Astrocyte (in vitro differentiated cells and primary cell): ENCODE measurements at regions not wholly inside any gene's neighbourhood (a gene's known extent, or its start where the extent isn't known, plus 50 kb on each side); places are given as distances from the start of the nearest gene placed in this dataset.

Source experiments
- DNase-seq: peaks from one replicate; pipeline ENCODE4 v3.0.0-alpha.2; 2010; ENCODE audit warnings: low read depth
- FAIRE-seq: peaks from 2 replicates; lab custom pipeline; 2011; peaks lifted over from hg19 to GRCh38; lab: Jason Lieb, UNC
- H2AFZ ChIP-seq: 2 replicates; pipeline ENCODE4 v1.6.0; 2012; ENCODE audit warnings: low read depth, low read length, inconsistent platforms
- H3K27ac ChIP-seq: 2 replicates; pipeline ENCODE4 v1.5.1; 2011; ENCODE audit warnings: low read depth, low read length, inconsistent platforms
- H3K27me3 ChIP-seq: 2 replicates; pipeline ENCODE4 v1.6.0; 2011; ENCODE audit warnings: low read length, inconsistent platforms; ENCODE audit not compliant: insufficient read depth
- H3K36me3 ChIP-seq: 2 replicates; pipeline ENCODE4 v1.5.1; 2011; ENCODE audit warnings: low read length, inconsistent platforms; ENCODE audit not compliant: insufficient read depth
- H3K4me1 ChIP-seq: 2 replicates; pipeline ENCODE4 v1.5.1; 2011; ENCODE audit warnings: low read length, inconsistent platforms; ENCODE audit not compliant: insufficient read depth
- H3K4me2 ChIP-seq: 2 replicates; pipeline ENCODE4 v1.6.0; 2012; ENCODE audit warnings: low read length, inconsistent platforms
- H3K4me3 ChIP-seq: 2 replicates; pipeline ENCODE4 v1.5.1; 2011; ENCODE audit warnings: low read depth, mild to moderate bottlenecking, low read length, inconsistent platforms; ENCODE audit not compliant: insufficient read depth
- H3K79me2 ChIP-seq: 2 replicates; pipeline ENCODE4 v1.6.0; 2012; ENCODE audit warnings: mild to moderate bottlenecking, low read length, inconsistent platforms; ENCODE audit not compliant: insufficient read depth
- H3K9ac ChIP-seq: 2 replicates; pipeline ENCODE4 v1.6.0; 2012; ENCODE audit warnings: mild to moderate bottlenecking, low read length, inconsistent platforms
- H3K9me3 ChIP-seq: 2 replicates; pipeline ENCODE4 v1.5.1; 2012; ENCODE audit warnings: low read depth, mild to moderate bottlenecking, low read length, inconsistent platforms; ENCODE audit not compliant: insufficient read depth
- H4K20me1 ChIP-seq: 2 replicates; pipeline ENCODE4 v1.6.0; 2012; ENCODE audit warnings: low read length, inconsistent platforms; ENCODE audit not compliant: insufficient read depth
- H3K27ac Mint-ChIP-seq: one replicate; pipeline ENCODE4 v1.8.0; 2021; ENCODE audit warnings: mild to moderate bottlenecking, mixed read lengths; ENCODE audit not compliant: unreplicated experiment
- H3K27me3 Mint-ChIP-seq: one replicate; pipeline ENCODE4 v1.8.0; 2021; ENCODE audit warnings: low read depth, mixed read lengths; ENCODE audit not compliant: unreplicated experiment
- H3K36me3 Mint-ChIP-seq: one replicate; pipeline ENCODE4 v1.8.0; 2021; ENCODE audit warnings: low read depth, mixed read lengths; ENCODE audit not compliant: unreplicated experiment
- H3K4me1 Mint-ChIP-seq: one replicate; pipeline ENCODE4 v1.8.0; 2021; ENCODE audit warnings: low read depth, mixed read lengths; ENCODE audit not compliant: unreplicated experiment
- H3K4me3 Mint-ChIP-seq: one replicate; pipeline ENCODE4 v1.8.0; 2021; ENCODE audit warnings: mild to moderate bottlenecking, moderate library complexity, mixed read lengths; ENCODE audit not compliant: unreplicated experiment
- H3K9me3 Mint-ChIP-seq: one replicate; pipeline ENCODE4 v1.8.0; 2021; ENCODE audit warnings: mild to moderate bottlenecking, mixed read lengths; ENCODE audit not compliant: unreplicated experiment
- EZH2 ChIP-seq: IDR thresholded peaks from 2 replicates; pipeline ENCODE4 v1.6.1; 2012; ENCODE audit warnings: mild to moderate bottlenecking, low read length, inconsistent platforms; ENCODE audit not compliant: insufficient read depth
- TF ChIP-seq, protein P1 (sequence below): IDR thresholded peaks from 2 replicates; pipeline ENCODE4 v1.5.1; 2011; ENCODE audit warnings: low read depth, mild to moderate bottlenecking, inconsistent platforms, low read length, moderate library complexity; ENCODE audit not compliant: insufficient read depth

DNA sequence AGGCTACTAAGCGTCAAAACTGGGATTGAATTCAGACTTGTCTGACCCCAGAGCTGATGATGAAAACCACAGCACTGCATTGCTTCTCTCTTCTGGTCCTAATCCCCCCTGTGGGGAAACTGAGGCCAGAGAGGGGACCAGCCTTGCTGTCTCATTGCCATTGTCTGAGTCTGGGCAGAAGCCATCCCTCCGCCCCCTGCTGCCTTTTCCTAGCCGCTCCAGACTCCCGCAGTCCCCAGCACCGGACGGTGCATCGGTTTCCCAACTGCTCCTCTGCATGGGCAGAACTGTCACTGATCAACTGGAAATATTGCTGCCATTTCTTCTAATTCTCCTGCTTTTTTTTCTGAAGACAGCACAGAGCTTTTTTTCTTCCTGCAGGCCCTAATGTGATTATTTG lies 157.4 kb downstream of the ACTL8 start:
- Histone ChIP-seq H3K79me2 (no peaks in the 10 kb centered on the region), H3K36me3 (no peaks in the 10 kb centered on the region), H3K4me2 (no peak overlapping the region), H3K4me3 (no peak overlapping the region), H3K4me1 (no peaks in the 10 kb centered on the region), H3K9me3 (no peaks in the 10 kb centered on the region), H2AFZ (no peak overlapping the region), H3K27ac (no peak overlapping the region), H4K20me1 (no peaks in the 10 kb centered on the region), H3K27me3 (peaks cover 12% of the 10 kb centered on the region), H3K9ac (no peak overlapping the region)
- TF ChIP-seq, protein P1, sequence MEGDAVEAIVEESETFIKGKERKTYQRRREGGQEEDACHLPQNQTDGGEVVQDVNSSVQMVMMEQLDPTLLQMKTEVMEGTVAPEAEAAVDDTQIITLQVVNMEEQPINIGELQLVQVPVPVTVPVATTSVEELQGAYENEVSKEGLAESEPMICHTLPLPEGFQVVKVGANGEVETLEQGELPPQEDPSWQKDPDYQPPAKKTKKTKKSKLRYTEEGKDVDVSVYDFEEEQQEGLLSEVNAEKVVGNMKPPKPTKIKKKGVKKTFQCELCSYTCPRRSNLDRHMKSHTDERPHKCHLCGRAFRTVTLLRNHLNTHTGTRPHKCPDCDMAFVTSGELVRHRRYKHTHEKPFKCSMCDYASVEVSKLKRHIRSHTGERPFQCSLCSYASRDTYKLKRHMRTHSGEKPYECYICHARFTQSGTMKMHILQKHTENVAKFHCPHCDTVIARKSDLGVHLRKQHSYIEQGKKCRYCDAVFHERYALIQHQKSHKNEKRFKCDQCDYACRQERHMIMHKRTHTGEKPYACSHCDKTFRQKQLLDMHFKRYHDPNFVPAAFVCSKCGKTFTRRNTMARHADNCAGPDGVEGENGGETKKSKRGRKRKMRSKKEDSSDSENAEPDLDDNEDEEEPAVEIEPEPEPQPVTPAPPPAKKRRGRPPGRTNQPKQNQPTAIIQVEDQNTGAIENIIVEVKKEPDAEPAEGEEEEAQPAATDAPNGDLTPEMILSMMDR = no peak
- no peak for TF ChIP-seq EZH2
- Mint-ChIP-seq H3K27ac (no peak overlapping the region), H3K36me3 (no peaks in the 10 kb centered on the region), H3K4me3 (no peak overlapping the region), H3K4me1 (no peaks in the 10 kb centered on the region), H3K27me3 (peaks cover 74% of the 10 kb centered on the region), H3K9me3 (no peaks in the 10 kb centered on the region)
- FAIRE-seq (no peak), DNase-seq (no peak)

DNA sequence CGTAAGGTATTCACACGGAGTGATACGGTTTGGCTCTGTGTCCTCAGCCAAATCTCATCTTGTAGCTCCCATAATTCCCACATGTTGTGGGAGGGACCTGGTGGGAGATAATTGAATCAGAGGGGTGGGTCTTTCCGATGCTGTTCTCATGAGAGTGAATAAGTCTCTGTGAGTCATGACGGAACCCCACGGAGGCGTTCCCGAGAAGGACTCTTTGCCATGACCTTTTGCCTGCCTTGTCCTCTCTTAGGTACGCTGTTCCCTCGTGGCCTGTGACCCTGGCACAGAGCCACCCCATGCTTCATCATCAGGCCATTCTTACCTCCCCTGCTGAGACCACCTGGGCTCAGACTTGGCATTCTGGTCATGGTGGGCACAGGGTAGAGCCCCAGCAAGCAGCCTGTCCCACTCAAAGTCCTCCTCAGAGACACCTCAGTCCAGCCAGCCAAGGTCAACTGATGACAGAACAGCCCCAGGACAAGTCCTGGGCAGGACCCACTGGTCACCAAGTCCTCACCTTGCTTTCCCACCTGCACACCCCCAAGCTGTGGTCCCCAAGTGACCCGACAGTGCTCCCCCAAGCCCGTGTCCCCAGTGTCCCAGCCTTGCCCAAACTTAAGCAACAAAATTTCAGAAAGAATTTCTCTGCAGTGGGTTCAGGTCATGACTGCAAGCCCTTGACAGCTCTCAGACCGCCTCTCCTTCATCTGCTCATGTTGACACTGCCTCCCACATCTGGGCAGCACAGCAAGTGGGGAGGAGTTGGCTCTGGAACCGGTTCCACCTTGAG lies 158.4 kb downstream of the ACTL8 start:
- Mint-ChIP-seq H3K27ac (no peak overlapping the region), H3K4me1 (no peaks in the 10 kb centered on the region), H3K4me3 (no peak overlapping the region), H3K9me3 (peaks cover 1% of the 10 kb centered on the region), H3K36me3 (no peaks in the 10 kb centered on the region), H3K27me3 (peaks cover 72% of the 10 kb centered on the region)
- no peaks in the 10 kb centered on the region for H3K79me2 ChIP-seq
- no peaks in the 10 kb centered on the region for H3K4me1 ChIP-seq
- no peak overlapping the region for H3K9ac ChIP-seq
- H4K20me1 ChIP-seq = no peaks in the 10 kb centered on the region
- FAIRE-seq (no peak), DNase-seq (no peak)
- TF ChIP-seq, protein P1 = no peak
- no peak for TF ChIP-seq EZH2
- peaks cover 12% of the 10 kb centered on the region for H3K27me3 ChIP-seq
- no peak overlapping the region for H3K4me2 ChIP-seq
- H2AFZ ChIP-seq = no peak overlapping the region
- no peak overlapping the region for H3K27ac ChIP-seq
- H3K4me3 ChIP-seq = no peak overlapping the region
- no peaks in the 10 kb centered on the region for H3K36me3 ChIP-seq
- no peaks in the 10 kb centered on the region for H3K9me3 ChIP-seq

DNA sequence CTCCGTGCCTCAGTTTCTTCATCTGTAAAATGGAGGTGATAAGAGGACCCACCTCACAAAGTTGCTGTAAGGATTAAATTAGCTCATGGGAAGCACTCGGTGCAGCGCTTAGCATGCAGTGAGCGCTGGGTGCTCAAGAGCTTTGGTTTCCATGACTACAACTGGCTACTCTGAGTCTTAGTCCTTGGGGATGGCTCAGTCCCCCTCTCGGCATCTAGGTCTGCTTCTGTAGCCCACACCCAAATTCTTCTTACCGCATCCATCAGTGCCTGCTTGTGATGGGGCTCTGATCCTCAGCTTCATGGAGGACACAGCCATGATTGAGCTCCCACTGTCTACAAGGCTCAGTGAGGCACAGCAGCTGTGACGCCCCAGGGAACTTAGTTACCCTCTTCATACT lies 159.0 kb downstream of the ACTL8 start:
- DNase-seq (no peak), FAIRE-seq (no peak)
- no peak overlapping the region for H3K27ac ChIP-seq
- no peak overlapping the region for H3K4me3 Mint-ChIP-seq
- H3K4me1 ChIP-seq = no peaks in the 10 kb centered on the region
- H3K4me3 ChIP-seq = no peak overlapping the region
- H3K9me3 ChIP-seq = no peaks in the 10 kb centered on the region
- peaks cover 74% of the 10 kb centered on the region for H3K27me3 Mint-ChIP-seq
- no peak overlapping the region for H2AFZ ChIP-seq
- peaks cover 12% of the 10 kb centered on the region for H3K27me3 ChIP-seq
- H3K9me3 Mint-ChIP-seq = peaks cover 3% of the 10 kb centered on the region
- H3K79me2 ChIP-seq = no peaks in the 10 kb centered on the region
- H3K9ac ChIP-seq = no peak overlapping the region
- no peaks in the 10 kb centered on the region for H3K36me3 Mint-ChIP-seq
- H3K4me1 Mint-ChIP-seq = no peaks in the 10 kb centered on the region
- TF ChIP-seq EZH2 = no peak
- TF ChIP-seq, protein P1 = no peak
- no peak overlapping the region for H3K27ac Mint-ChIP-seq
- H4K20me1 ChIP-seq = no peaks in the 10 kb centered on the region
- H3K4me2 ChIP-seq = no peak overlapping the region
- H3K36me3 ChIP-seq = no peaks in the 10 kb centered on the region
